ENCODE measurements at regions not wholly inside any gene's neighbourhood (a gene's known extent, or its start where the extent isn't known, plus 50 kb on each side); places are given as distances from the start of the nearest gene placed in this dataset.
"Not testable (repeated sequence)": the region's sequence is repeated elsewhere in the genome, so short reads cannot be mapped to it uniquely, and the experiment has no call there.

GRCh38 chr5:117359895-117360294 lies 785.3 kb upstream of the SEMA6A start:
- Histone ChIP-seq H3K27me3 (no peaks in the 10 kb centered on the region), H3K9me3 (no peaks in the 10 kb centered on the region), H3K27ac (no peak overlapping the region), H3K36me3 (no peaks in the 10 kb centered on the region), H3K4me3 (no peak overlapping the region), H3K4me1 (no peaks in the 10 kb centered on the region)
- TF ChIP-seq POLR2A (IDR thresholded peaks at IDR 0.05) (no peak), CTCF (IDR thresholded peaks at IDR 0.05) (no peak), POLR2AphosphoS5 (IDR thresholded peaks at IDR 0.05; ENCODE audit: insufficient read depth in 1 of 2, low read depth in 1 of 2) (no peak)
- intact Hi-C loops (cut with DNase I), result no loop called here
- no peak for DNase-seq (ENCODE audit: extremely low spot score in 2 of 2)

GRCh38 chr5:117357886-117358285 lies 783.3 kb upstream of the SEMA6A start:
- Histone ChIP-seq H3K4me3 (no peak overlapping the region), H3K9me3 (no peaks in the 10 kb centered on the region), H3K27me3 (no peaks in the 10 kb centered on the region), H3K27ac (no peak overlapping the region), H3K4me1 (no peaks in the 10 kb centered on the region), H3K36me3 (no peaks in the 10 kb centered on the region)
- no peak for DNase-seq (ENCODE audit: extremely low spot score in 2 of 2)
- TF ChIP-seq CTCF (IDR thresholded peaks at IDR 0.05) (no peak), POLR2A (IDR thresholded peaks at IDR 0.05) (no peak), POLR2AphosphoS5 (IDR thresholded peaks at IDR 0.05; ENCODE audit: insufficient read depth in 1 of 2, low read depth in 1 of 2) (no peak)
- intact Hi-C loops (cut with DNase I), result no loop called here

GRCh38 chr5:117347280-117347679 lies 772.7 kb upstream of the SEMA6A start:
- intact Hi-C loops (cut with DNase I), result no loop called here
- DNase-seq (ENCODE audit: extremely low spot score in 2 of 2), result no peak
- H3K4me1 ChIP-seq, result no peaks in the 10 kb centered on the region
- no peaks in the 10 kb centered on the region for H3K27me3 ChIP-seq
- no peaks in the 10 kb centered on the region for H3K9me3 ChIP-seq
- H3K4me3 ChIP-seq, result no peak overlapping the region
- no peaks in the 10 kb centered on the region for H3K36me3 ChIP-seq
- TF ChIP-seq POLR2A (IDR thresholded peaks at IDR 0.05), result no peak
- no peak for TF ChIP-seq POLR2AphosphoS5 (IDR thresholded peaks at IDR 0.05; ENCODE audit: insufficient read depth in 1 of 2, low read depth in 1 of 2)
- no peak for TF ChIP-seq CTCF (IDR thresholded peaks at IDR 0.05)
- no peak overlapping the region for H3K27ac ChIP-seq

GRCh38 chr5:117343726-117344125 lies 769.1 kb upstream of the SEMA6A start:
- intact Hi-C loops (cut with DNase I); H3K36me3 ChIP-seq; DNase-seq (ENCODE audit: extremely low spot score in 2 of 2): not testable (repeated sequence)

GRCh38 chr5:117337064-117337749 lies 762.6 kb upstream of the SEMA6A start:
- intact Hi-C loops (cut with DNase I), result no loop called here
- no peaks in the 10 kb centered on the region for H3K4me1 ChIP-seq
- H3K4me3 ChIP-seq, result no peak overlapping the region
- TF ChIP-seq POLR2AphosphoS5 (IDR thresholded peaks at IDR 0.05; ENCODE audit: insufficient read depth in 1 of 2, low read depth in 1 of 2), result no peak
- no peak for TF ChIP-seq CTCF (IDR thresholded peaks at IDR 0.05)
- TF ChIP-seq POLR2A (IDR thresholded peaks at IDR 0.05), result no peak
- DNase-seq (ENCODE audit: extremely low spot score in 2 of 2), result no peak
- no peaks in the 10 kb centered on the region for H3K27me3 ChIP-seq
- H3K9me3 ChIP-seq, result no peaks in the 10 kb centered on the region
- no peaks in the 10 kb centered on the region for H3K36me3 ChIP-seq
- no peak overlapping the region for H3K27ac ChIP-seq

More at GRCh38 chr5:117343726-117344125, 769.1 kb upstream of the SEMA6A start:
- H3K9me3 ChIP-seq, H3K27ac ChIP-seq, H3K4me3 ChIP-seq, H3K4me1 ChIP-seq, H3K27me3 ChIP-seq: not testable (repeated sequence)

Measured in vagina (tissue), 2 donors.